Body of pancreas (tissue), 4 donors: ENCODE measurements at regions not wholly inside any gene's neighbourhood (a gene's known extent, or its start where the extent isn't known, plus 50 kb on each side); places are given as distances from the start of the nearest gene placed in this dataset.

Experiments used
- ATAC-seq: fragments of 150-250 bp; one replicate; pipeline ENCODE4 v1.9.1; 2016
- DNase-seq, 4 donors: peaks; one replicate each; pipeline ENCODE4 v3.0.0-alpha.2; 2019
- H3K27ac ChIP-seq, 4 donors: fragments of 200-600 bp; sonication (generic); 1 replicate in 3 of 4; 2 replicates in 1 of 4; pipeline versions ENCODE4 v1.5.1 to v1.6.1; 2016 to 2019; ENCODE audit warnings: mild to moderate bottlenecking in 1 of 4, mixed read lengths in 1 of 4, moderate library complexity in 1 of 4
- H3K27me3 ChIP-seq, 2 donors: fragments of 200-600 bp; sonication (generic); one replicate each; pipeline ENCODE4 v1.6.0; 2016; ENCODE audit warnings: mild to moderate bottlenecking in 1 of 2
- H3K36me3 ChIP-seq, 2 donors: fragments of 200-600 bp; sonication (generic); replicated peaks in 1 of 2; 2 replicates each; pipeline ENCODE4 v1.5.1; 2016; ENCODE audit warnings: low read depth in 2 of 2; ENCODE audit not compliant: insufficient read depth in 1 of 2
- H3K4me1 ChIP-seq: fragments of 200-600 bp; sonication (generic); one replicate; pipeline ENCODE4 v1.6.0; 2016
- H3K4me3 ChIP-seq, 2 donors: fragments of 200-600 bp; sonication (generic); 1 replicate in 1 of 2; 2 replicates in 1 of 2; pipeline ENCODE4 v1.5.1; 2016 to 2019
- H3K9me3 ChIP-seq, 3 donors: fragments of 200-600 bp; sonication (generic); 1 replicate in 2 of 3; 2 replicates in 1 of 3; pipeline ENCODE4 v1.5.1; 2016
- POLR2A ChIP-seq, 3 donors: fragments of 450-650 bp; IDR thresholded peaks; one replicate each; pipeline ENCODE4 v1.6.1; 2016; ENCODE audit warnings: antibody characterized with exemption in 3 of 3, mild to moderate bottlenecking in 2 of 3
- WGBS, 2 donors: methylation state at CpG; one replicate each; pipeline ENCODE4 v1.1.5; 2017; 5-methylcytosine and 5-hydroxymethylcytosine counted together
- intact Hi-C: fragments of 100-400 bp; cut with DNase I; formaldehyde crosslinking; loops from one replicate; pipeline ENCODE4 v1.15.1; 2023
- TF ChIP-seq, protein P1 (sequence below), 7 experiments: fragments of 450-650 bp in 4 of 7; fragments of 200-600 bp in 3 of 7; sonication (generic) in 3 of 7; IDR thresholded peaks; one replicate each; pipeline ENCODE4 v1.5.1; 2016 to 2019; ENCODE audit warnings: antibody characterized with exemption in 7 of 7

DNA sequence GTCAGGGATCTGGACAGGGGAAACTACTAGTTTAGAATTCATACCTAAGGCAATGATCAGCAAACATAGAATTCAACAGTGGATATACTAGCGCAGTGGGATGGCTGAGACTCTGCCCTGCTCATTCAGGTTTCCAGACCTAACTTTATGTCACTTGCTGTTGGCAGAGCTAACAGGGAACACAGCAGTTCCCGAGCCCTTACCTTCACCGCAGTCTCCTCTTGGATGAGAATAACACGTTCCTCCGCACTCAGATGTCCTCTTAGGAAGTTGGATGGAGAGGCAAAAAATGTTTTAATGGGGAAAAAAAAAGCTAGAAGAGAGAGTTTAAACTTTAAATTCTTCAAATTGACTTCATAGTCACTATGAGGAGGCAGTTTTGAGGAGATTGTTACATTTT lies 159.7 kb upstream of the FREM2 start:
- DNase-seq (no peak), ATAC-seq (no peak)
- intact Hi-C loops = no loop called here
- Histone ChIP-seq H3K9me3 (no peaks in the 10 kb centered on the region), H3K4me1 (no peaks in the 10 kb centered on the region), H3K27me3 (no peaks in the 10 kb centered on the region), H3K27ac (no peak overlapping the region), H3K36me3 (no peaks in the 10 kb centered on the region), H3K4me3 (no peak overlapping the region)
- WGBS, 2 donors = 58 to 64% methylated on average over 5 of the region's 5 CpGs
- TF ChIP-seq, protein P1, sequence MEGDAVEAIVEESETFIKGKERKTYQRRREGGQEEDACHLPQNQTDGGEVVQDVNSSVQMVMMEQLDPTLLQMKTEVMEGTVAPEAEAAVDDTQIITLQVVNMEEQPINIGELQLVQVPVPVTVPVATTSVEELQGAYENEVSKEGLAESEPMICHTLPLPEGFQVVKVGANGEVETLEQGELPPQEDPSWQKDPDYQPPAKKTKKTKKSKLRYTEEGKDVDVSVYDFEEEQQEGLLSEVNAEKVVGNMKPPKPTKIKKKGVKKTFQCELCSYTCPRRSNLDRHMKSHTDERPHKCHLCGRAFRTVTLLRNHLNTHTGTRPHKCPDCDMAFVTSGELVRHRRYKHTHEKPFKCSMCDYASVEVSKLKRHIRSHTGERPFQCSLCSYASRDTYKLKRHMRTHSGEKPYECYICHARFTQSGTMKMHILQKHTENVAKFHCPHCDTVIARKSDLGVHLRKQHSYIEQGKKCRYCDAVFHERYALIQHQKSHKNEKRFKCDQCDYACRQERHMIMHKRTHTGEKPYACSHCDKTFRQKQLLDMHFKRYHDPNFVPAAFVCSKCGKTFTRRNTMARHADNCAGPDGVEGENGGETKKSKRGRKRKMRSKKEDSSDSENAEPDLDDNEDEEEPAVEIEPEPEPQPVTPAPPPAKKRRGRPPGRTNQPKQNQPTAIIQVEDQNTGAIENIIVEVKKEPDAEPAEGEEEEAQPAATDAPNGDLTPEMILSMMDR (IDR thresholded peaks at IDR 0.05) = no peak
- no peak for TF ChIP-seq POLR2A (IDR thresholded peaks at IDR 0.05)

DNA sequence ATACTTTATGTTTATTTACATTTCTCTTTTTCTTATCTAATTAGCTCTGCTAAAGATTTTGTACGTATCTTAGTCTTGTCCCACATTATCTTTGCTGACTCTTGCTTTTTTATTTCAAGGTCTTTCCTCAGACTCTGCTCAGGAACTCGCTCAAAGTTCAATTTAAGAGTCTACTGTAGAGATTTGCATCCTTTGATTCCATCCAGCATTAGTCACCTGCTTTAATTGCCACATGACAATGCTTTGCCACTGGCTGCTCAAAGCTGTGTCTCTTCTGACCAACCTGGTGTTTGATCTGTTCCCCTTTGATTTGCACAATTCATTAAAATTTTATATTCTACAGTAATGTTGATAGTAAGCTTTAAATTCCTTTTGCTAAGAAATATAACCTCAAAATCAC lies 157.9 kb upstream of the FREM2 start:
- Histone ChIP-seq H3K4me3 (no peak overlapping the region), H3K36me3 (no peaks in the 10 kb centered on the region), H3K4me1 (no peaks in the 10 kb centered on the region), H3K27me3 (no peaks in the 10 kb centered on the region), H3K27ac (no peak overlapping the region), H3K9me3 (no peaks in the 10 kb centered on the region)
- WGBS, 2 donors = 31 to 39% methylated on average over 2 of the region's 2 CpGs
- no peak for TF ChIP-seq POLR2A (IDR thresholded peaks at IDR 0.05)
- TF ChIP-seq, protein P1 (IDR thresholded peaks at IDR 0.05) = no peak
- no peak for DNase-seq
- no peak for ATAC-seq
- intact Hi-C loops = no loop called here

DNA sequence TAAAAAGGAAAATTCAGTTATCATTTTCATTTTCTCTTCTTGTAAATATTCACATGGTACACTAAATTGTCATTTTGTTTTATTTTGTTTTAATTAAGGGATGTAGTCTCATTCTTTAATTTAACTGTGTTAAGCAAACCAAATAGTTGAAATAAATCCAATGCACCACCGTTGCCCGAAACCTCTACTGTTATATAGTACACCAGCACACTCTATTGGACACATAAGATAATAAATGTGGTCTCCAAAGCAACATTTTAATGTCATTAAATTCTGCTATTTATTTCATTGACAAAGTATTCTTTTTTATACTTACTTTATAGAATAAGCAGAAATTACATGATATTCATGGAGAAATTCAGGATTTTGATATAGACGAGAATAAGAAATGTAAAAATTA lies 156.4 kb upstream of the FREM2 start:
- Histone ChIP-seq H3K4me3 (no peak overlapping the region), H3K36me3 (no peaks in the 10 kb centered on the region), H3K9me3 (no peaks in the 10 kb centered on the region), H3K4me1 (no peaks in the 10 kb centered on the region), H3K27ac (no peak overlapping the region), H3K27me3 (no peaks in the 10 kb centered on the region)
- ATAC-seq (no peak), DNase-seq (peak in 1 of 4 donors; percentile 7)
- TF ChIP-seq POLR2A (IDR thresholded peaks at IDR 0.05) = no peak
- TF ChIP-seq, protein P1 (IDR thresholded peaks at IDR 0.05) = peak; percentile 19 to 67 (median 48)
- 16 to 21% methylated on average over 3 of the region's 3 CpGs for WGBS, 2 donors
- intact Hi-C loops = no loop called here

DNA sequence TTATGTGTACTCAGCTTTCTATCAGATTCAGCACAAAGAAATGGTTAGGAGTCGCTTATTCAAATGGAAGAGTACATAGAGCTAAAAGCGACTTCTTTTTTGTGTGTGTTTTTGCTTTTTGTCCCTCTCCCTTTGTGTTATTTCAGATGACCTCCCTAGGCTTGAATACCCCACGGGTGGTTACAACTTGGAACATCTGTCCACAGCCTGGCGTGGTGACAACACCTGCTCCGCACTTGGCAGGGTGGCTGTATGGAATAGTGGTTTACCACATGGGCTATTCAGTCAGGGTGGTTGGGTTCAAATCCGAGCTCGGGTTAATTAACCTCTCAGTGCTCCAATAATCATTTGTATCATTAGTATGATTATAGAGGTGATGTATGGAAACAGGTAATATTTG lies 151.6 kb upstream of the FREM2 start:
- no peak for TF ChIP-seq POLR2A (IDR thresholded peaks at IDR 0.05)
- TF ChIP-seq, protein P1 (IDR thresholded peaks at IDR 0.05) = no peak
- WGBS, 2 donors = 66 to 72% methylated on average over 7 of the region's 7 CpGs
- H3K4me3 ChIP-seq = no peak overlapping the region
- no peak for DNase-seq
- no peak overlapping the region for H3K27ac ChIP-seq
- ATAC-seq = no peak
- H3K36me3 ChIP-seq = no peaks in the 10 kb centered on the region
- intact Hi-C loops = no loop called here
- no peaks in the 10 kb centered on the region for H3K9me3 ChIP-seq
- H3K4me1 ChIP-seq = no peaks in the 10 kb centered on the region
- H3K27me3 ChIP-seq = no peaks in the 10 kb centered on the region

DNA sequence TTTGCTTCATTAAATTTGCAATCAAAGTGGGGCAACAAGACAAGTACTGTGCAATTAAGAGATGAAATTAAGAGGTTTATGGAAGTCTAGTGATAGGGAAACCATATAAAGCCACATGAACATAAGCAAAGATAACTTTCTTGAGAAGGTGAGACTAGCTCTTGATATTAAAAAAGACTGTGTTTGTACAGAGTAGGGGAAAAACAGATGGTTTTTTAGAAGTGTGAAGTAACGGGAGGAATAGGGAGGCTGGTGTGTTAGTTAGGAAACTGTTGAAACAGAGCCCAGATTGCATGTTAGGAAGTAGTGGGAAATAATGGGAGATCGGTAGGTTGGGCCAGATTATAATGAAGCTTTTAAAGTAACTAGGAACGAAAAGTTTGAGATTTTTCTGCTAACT lies 149.8 kb upstream of the FREM2 start:
- Histone ChIP-seq H3K27ac (no peak overlapping the region), H3K4me3 (no peak overlapping the region), H3K27me3 (no peaks in the 10 kb centered on the region), H3K4me1 (no peaks in the 10 kb centered on the region), H3K9me3 (no peaks in the 10 kb centered on the region), H3K36me3 (no peaks in the 10 kb centered on the region)
- intact Hi-C loops = no loop called here
- no peak for ATAC-seq
- TF ChIP-seq, protein P1 (IDR thresholded peaks at IDR 0.05) = no peak
- TF ChIP-seq POLR2A (IDR thresholded peaks at IDR 0.05) = no peak
- WGBS, 2 donors = 35 to 43% methylated on average over 3 of the region's 3 CpGs
- DNase-seq = no peak
